Brain microvascular endothelial cell (primary cell): ENCODE measurements at regions not wholly inside any gene's neighbourhood (a gene's known extent, or its start where the extent isn't known, plus 50 kb on each side); places are given as distances from the start of the nearest gene placed in this dataset.
A peak's percentile ranks its signal among the peaks of the same experiment; 100 is the strongest.

Source experiments
- DNase-seq: peaks from one replicate; pipeline ENCODE4 v3.0.0-alpha.2; 2020
- H3K27ac ChIP-seq: fragments of 250-450 bp; sonication (Bioruptor Pico); 2 replicates; pipeline ENCODE4 v1.5.1; 2020; ENCODE audit warnings: mild to moderate bottlenecking, moderate library complexity
- H3K27me3 ChIP-seq: fragments of 250-450 bp; sonication (Bioruptor Pico); replicated peaks from 2 replicates; pipeline ENCODE4 v1.5.1; 2020; ENCODE audit warnings: mild to moderate bottlenecking
- H3K36me3 ChIP-seq: fragments of 250-450 bp; sonication (Bioruptor Pico); replicated peaks from 2 replicates; pipeline ENCODE4 v1.5.1; 2020; ENCODE audit warnings: mild to moderate bottlenecking
- H3K4me3 ChIP-seq: 2 replicates; pipeline ENCODE4 v1.5.1; 2011; ENCODE audit warnings: low read depth, mild to moderate bottlenecking, control low read depth, low read length, moderate library complexity
- in situ Hi-C: cut with HindIII; loops from 2 replicates; pipeline ENCODE4 v1.10.0; 2017; ENCODE audit warnings: low sequenced_read_pairs, low pct_ligation_motif_present
- TF ChIP-seq, protein P1 (sequence below): IDR thresholded peaks from 2 replicates; pipeline ENCODE4 v1.5.1; 2011; ENCODE audit warnings: low read depth, mild to moderate bottlenecking, moderate library complexity, low read length, control low read depth, inconsistent platforms; ENCODE audit errors: missing control alignments

DNA sequence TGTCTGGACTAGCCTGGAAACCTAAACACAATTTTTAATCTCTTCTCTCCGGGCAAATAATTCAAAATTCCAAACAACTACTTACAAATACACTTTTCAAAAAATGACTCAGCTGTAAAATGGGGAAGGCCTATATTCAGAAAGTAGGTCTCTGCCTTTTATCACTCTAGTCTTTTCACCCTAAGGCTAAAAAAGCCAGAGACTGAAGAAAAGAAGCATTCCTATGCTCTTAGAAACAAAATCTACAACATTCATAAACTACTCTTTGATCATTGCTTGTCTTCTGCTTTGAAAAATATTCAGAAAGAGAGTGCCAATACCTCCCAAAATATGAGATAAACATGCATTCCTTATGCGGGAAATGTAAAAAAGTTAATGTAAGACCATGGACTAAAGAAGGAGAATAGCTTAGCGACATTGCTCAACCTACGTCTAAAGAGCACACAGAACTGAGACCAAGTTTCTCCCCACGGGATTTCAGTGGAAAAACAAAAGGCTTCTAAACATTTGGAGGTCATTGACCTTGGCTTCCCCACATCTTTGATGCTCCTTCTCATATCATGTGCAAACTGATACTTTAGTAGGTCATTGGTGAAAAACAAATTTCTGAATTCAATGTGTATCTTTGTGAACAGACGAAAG lies 74.4 kb upstream of the EPB41L3 start:
- Histone ChIP-seq H3K27me3 (no peaks in the 10 kb centered on the region), H3K36me3 (no peaks in the 10 kb centered on the region), H3K27ac (no peak overlapping the region), H3K4me3 (no peak overlapping the region)
- in situ Hi-C loops, result no loop called here
- DNase-seq, result no peak
- TF ChIP-seq, protein P1, sequence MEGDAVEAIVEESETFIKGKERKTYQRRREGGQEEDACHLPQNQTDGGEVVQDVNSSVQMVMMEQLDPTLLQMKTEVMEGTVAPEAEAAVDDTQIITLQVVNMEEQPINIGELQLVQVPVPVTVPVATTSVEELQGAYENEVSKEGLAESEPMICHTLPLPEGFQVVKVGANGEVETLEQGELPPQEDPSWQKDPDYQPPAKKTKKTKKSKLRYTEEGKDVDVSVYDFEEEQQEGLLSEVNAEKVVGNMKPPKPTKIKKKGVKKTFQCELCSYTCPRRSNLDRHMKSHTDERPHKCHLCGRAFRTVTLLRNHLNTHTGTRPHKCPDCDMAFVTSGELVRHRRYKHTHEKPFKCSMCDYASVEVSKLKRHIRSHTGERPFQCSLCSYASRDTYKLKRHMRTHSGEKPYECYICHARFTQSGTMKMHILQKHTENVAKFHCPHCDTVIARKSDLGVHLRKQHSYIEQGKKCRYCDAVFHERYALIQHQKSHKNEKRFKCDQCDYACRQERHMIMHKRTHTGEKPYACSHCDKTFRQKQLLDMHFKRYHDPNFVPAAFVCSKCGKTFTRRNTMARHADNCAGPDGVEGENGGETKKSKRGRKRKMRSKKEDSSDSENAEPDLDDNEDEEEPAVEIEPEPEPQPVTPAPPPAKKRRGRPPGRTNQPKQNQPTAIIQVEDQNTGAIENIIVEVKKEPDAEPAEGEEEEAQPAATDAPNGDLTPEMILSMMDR, result no peak

- in situ Hi-C loops, result no loop called here
- H3K4me3 ChIP-seq, result no peak overlapping the region
- TF ChIP-seq, protein P1, result no peak
- no peak for DNase-seq
- H3K27ac ChIP-seq, result no peak overlapping the region
- no peaks in the 10 kb centered on the region for H3K36me3 ChIP-seq
- H3K27me3 ChIP-seq, result no peaks in the 10 kb centered on the region
Observed at GRCh38 chr18:5611221-5611620, 67.4 kb upstream of the EPB41L3 start.

GRCh38 chr18:5608846-5609245 lies 65.0 kb upstream of the EPB41L3 start:
- TF ChIP-seq, protein P1, result no peak
- DNase-seq, result no peak
- H3K4me3 ChIP-seq, result no peak overlapping the region
- in situ Hi-C loops, result no loop called here
- H3K27ac ChIP-seq, result no peak overlapping the region
- no peaks in the 10 kb centered on the region for H3K27me3 ChIP-seq
- no peaks in the 10 kb centered on the region for H3K36me3 ChIP-seq

GRCh38 chr18:5606951-5607350 lies 63.2 kb upstream of the EPB41L3 start:
- TF ChIP-seq, protein P1, result no peak
- H3K36me3 ChIP-seq, result no peaks in the 10 kb centered on the region
- no peaks in the 10 kb centered on the region for H3K27me3 ChIP-seq
- in situ Hi-C loops, result no loop called here
- H3K4me3 ChIP-seq, result no peak overlapping the region
- no peak overlapping the region for H3K27ac ChIP-seq
- no peak for DNase-seq

GRCh38 chr18:5604778-5605177 lies 61.0 kb upstream of the EPB41L3 start:
- no peak overlapping the region for H3K4me3 ChIP-seq
- in situ Hi-C loops, result no loop called here
- no peak overlapping the region for H3K27ac ChIP-seq
- no peaks in the 10 kb centered on the region for H3K36me3 ChIP-seq
- TF ChIP-seq, protein P1, result peak; percentile 49
- H3K27me3 ChIP-seq, result no peaks in the 10 kb centered on the region
- no peak for DNase-seq

- TF ChIP-seq, protein P1, result no peak
- Histone ChIP-seq H3K27ac (no peak overlapping the region), H3K36me3 (no peaks in the 10 kb centered on the region), H3K4me3 (no peak overlapping the region), H3K27me3 (no peaks in the 10 kb centered on the region)
- DNase-seq, result no peak
- in situ Hi-C loops, result no loop called here
Observed at GRCh38 chr18:5603153-5603552, 59.4 kb upstream of the EPB41L3 start.
